Nephron progenitor cell (in vitro differentiated cells): ENCODE measurements at regions not wholly inside any gene's neighbourhood (a gene's known extent, or its start where the extent isn't known, plus 50 kb on each side); places are given as distances from the start of the nearest gene placed in this dataset.

Source experiments
- DNase-seq: peaks from one replicate; pipeline ENCODE4 v3.0.0; 2021
- H3K27ac Mint-ChIP-seq: 2 replicates; pipeline ENCODE4 v1.8.0; 2021; ENCODE audit warnings: mild to moderate bottlenecking, moderate library complexity, mixed read lengths
- H3K27me3 Mint-ChIP-seq: 2 replicates; pipeline ENCODE4 v1.8.0; 2021; ENCODE audit warnings: mild to moderate bottlenecking, low read depth, mixed read lengths; ENCODE audit not compliant: poor library complexity
- H3K36me3 Mint-ChIP-seq: 2 replicates; pipeline ENCODE4 v1.8.0; 2021; ENCODE audit warnings: low read depth, mixed read lengths
- H3K4me1 Mint-ChIP-seq: 2 replicates; pipeline ENCODE4 v1.8.0; 2021; ENCODE audit warnings: mixed read lengths
- H3K4me3 Mint-ChIP-seq: 2 replicates; pipeline ENCODE4 v1.8.0; 2021; ENCODE audit warnings: mild to moderate bottlenecking, moderate library complexity, mixed read lengths
- H3K9me3 Mint-ChIP-seq: 2 replicates; pipeline ENCODE4 v1.8.0; 2021; ENCODE audit warnings: mild to moderate bottlenecking, moderate library complexity, mixed read lengths
- CTCF ChIP-seq: fragments of 200-600 bp; sonication (generic); IDR thresholded peaks from 2 replicates; pipeline ENCODE4 v1.5.0; 2021; ENCODE audit warnings: antibody characterized with exemption

- TF ChIP-seq CTCF, result no peak
- Mint-ChIP-seq H3K27ac (no peak overlapping the region), H3K4me3 (no peak overlapping the region), H3K4me1 (peaks cover 30% of the 10 kb centered on the region), H3K9me3 (peaks cover 12% of the 10 kb centered on the region), H3K36me3 (no peaks in the 10 kb centered on the region), H3K27me3 (peaks cover 14% of the 10 kb centered on the region)
- DNase-seq, result no peak
Measured at GRCh38 chr2:239762106-239762505, 263.0 kb downstream of the NDUFA10 start.

- H3K36me3 Mint-ChIP-seq, result no peaks in the 10 kb centered on the region
Measured at GRCh38 chr2:239760596-239760995, 264.5 kb downstream of the NDUFA10 start.

GRCh38 chr2:239758279-239758877 is 266.8 kb downstream of the NDUFA10 start:
- H3K36me3 Mint-ChIP-seq, result no peaks in the 10 kb centered on the region
- H3K9me3 Mint-ChIP-seq, result peaks cover 12% of the 10 kb centered on the region
- peaks cover 21% of the 10 kb centered on the region for H3K27me3 Mint-ChIP-seq
- no peak overlapping the region for H3K4me3 Mint-ChIP-seq
- peaks cover 35% of the 10 kb centered on the region for H3K4me1 Mint-ChIP-seq
- no peak for DNase-seq
- no peak overlapping the region for H3K27ac Mint-ChIP-seq
- no peak for TF ChIP-seq CTCF

More at GRCh38 chr2:239760596-239760995, 264.5 kb downstream of the NDUFA10 start:
- Mint-ChIP-seq H3K27me3 (peaks cover 18% of the 10 kb centered on the region), H3K4me1 (peaks cover 36% of the 10 kb centered on the region), H3K9me3 (peaks cover 12% of the 10 kb centered on the region), H3K27ac (no peak overlapping the region), H3K4me3 (no peak overlapping the region)
- TF ChIP-seq CTCF, result no peak
- DNase-seq, result no peak

GRCh38 chr2:239756790-239757760 is 268.1 kb downstream of the NDUFA10 start:
- Mint-ChIP-seq H3K27ac (peak overlapping the region; percentile 23), H3K27me3 (peaks cover 11% of the 10 kb centered on the region), H3K4me1 (peaks cover 37% of the 10 kb centered on the region), H3K36me3 (no peaks in the 10 kb centered on the region), H3K4me3 (no peak overlapping the region), H3K9me3 (peaks cover 12% of the 10 kb centered on the region)
- DNase-seq, result no peak
- TF ChIP-seq CTCF, result no peak

- TF ChIP-seq CTCF, result no peak
- peaks cover 11% of the 10 kb centered on the region for H3K27me3 Mint-ChIP-seq
- H3K27ac Mint-ChIP-seq, result no peak overlapping the region
- H3K9me3 Mint-ChIP-seq, result peaks cover 9% of the 10 kb centered on the region
- no peak for DNase-seq
- no peaks in the 10 kb centered on the region for H3K36me3 Mint-ChIP-seq
- H3K4me3 Mint-ChIP-seq, result no peak overlapping the region
- peaks cover 44% of the 10 kb centered on the region for H3K4me1 Mint-ChIP-seq
Measured at GRCh38 chr2:239756031-239756789, 268.9 kb downstream of the NDUFA10 start.
